ENCODE measurements at regions not wholly inside any gene's neighbourhood (a gene's known extent, or its start where the extent isn't known, plus 50 kb on each side); places are given as distances from the start of the nearest gene placed in this dataset.
"Not testable (repeated sequence)": the region's sequence is repeated elsewhere in the genome, so short reads cannot be mapped to it uniquely, and the experiment has no call there.

DNA sequence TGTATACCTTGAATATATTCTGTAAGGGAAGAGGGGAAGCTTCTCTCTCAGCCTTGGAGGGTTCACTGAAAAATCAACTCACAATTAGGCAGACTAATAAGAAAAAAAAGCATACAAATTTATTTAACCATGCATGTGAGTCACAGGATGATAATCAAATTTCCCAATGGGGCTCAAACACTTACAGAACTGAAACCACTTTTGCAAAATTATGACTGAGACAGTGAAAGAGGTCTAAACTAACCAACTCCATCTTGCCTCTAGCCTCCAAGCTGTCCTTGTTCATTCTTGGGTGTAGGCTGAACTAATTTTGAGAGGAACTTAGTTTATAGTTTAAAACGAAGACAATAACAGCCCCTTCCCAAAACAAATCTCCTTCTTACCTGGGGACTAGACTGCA is 618.3 kb upstream of the AUTS2 start:
- TF ChIP-seq, protein P1, sequence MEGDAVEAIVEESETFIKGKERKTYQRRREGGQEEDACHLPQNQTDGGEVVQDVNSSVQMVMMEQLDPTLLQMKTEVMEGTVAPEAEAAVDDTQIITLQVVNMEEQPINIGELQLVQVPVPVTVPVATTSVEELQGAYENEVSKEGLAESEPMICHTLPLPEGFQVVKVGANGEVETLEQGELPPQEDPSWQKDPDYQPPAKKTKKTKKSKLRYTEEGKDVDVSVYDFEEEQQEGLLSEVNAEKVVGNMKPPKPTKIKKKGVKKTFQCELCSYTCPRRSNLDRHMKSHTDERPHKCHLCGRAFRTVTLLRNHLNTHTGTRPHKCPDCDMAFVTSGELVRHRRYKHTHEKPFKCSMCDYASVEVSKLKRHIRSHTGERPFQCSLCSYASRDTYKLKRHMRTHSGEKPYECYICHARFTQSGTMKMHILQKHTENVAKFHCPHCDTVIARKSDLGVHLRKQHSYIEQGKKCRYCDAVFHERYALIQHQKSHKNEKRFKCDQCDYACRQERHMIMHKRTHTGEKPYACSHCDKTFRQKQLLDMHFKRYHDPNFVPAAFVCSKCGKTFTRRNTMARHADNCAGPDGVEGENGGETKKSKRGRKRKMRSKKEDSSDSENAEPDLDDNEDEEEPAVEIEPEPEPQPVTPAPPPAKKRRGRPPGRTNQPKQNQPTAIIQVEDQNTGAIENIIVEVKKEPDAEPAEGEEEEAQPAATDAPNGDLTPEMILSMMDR (IDR thresholded peaks at IDR 0.05; ENCODE audit: low read length, missing control alignments), result no peak
- DNase-seq (ENCODE audit: low read depth), result peak; percentile 23

DNA sequence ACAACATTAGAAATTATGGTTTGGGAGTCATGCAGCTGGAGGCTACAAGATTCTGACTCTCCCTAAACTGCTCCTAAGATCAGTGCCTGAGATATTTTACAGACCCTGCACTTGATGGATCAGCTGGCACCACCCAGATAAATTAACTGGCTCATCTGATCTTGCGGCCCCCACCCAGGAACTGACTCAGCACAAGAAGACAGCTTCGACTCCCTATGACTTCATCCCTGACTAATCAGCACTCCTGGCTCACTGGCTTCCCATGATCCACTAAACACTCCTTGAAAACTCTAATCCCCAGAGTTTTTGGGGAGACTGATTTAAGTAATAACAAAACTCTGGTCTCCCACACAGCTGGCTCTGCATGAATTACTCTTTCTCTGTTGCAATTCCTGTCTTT is 617.8 kb upstream of the AUTS2 start:
- peak; percentile 29 for DNase-seq (ENCODE audit: low read depth)
- not testable (repeated sequence) for H3K4me3 ChIP-seq (replicated peaks; ENCODE audit: low read depth, low read length)

More for the DNA sequence above, 618.3 kb upstream of the AUTS2 start:
- H3K4me3 ChIP-seq (replicated peaks; ENCODE audit: low read depth, low read length), result no peak overlapping the region

DNA sequence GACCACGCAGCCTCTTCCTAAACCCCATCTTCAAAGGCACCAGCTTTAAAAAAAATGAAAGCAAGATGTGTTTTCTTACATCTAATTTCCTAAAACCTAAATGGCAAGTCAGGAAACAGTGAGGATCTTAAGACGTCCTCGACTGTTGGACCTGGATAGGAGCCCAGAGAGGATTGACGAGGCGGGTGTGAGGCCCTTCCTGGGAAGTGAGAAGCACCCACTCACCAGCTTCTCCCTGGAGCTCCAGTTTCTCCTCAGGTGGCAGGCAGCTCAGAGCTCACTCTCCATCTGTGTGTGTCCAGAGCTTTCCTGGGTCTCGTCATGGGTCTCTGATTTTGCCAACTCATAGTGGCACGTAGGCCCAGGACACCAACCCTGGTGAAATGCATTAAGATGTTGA is 614.0 kb upstream of the AUTS2 start:
- no peak for DNase-seq (ENCODE audit: low read depth)
- H3K4me3 ChIP-seq (replicated peaks; ENCODE audit: low read depth, low read length), result no peak overlapping the region
- TF ChIP-seq, protein P1 (IDR thresholded peaks at IDR 0.05; ENCODE audit: low read length, missing control alignments), result no peak

DNA sequence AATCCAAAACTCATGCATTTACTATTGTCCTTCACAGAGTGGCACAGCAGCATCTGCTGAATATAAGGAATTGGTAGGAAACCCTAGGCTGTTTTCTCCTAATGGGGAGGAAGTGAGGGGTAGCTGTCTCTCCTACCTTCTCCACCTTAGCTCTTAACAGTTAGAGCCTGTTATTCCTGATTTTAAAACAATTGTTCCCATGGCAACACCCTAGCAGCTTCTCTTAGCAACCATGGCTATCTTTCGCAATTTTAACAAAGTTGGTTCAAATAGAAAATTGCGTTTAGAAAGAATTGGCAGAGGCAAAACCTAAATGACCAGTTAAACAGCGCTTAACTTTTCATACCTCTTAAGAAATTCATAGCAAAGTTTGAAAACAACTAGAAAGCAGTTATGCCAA is 603.4 kb upstream of the AUTS2 start:
- TF ChIP-seq, protein P1 (IDR thresholded peaks at IDR 0.05; ENCODE audit: low read length, missing control alignments), result no peak
- no peak overlapping the region for H3K4me3 ChIP-seq (replicated peaks; ENCODE audit: low read depth, low read length)
- DNase-seq (ENCODE audit: low read depth), result no peak

DNA sequence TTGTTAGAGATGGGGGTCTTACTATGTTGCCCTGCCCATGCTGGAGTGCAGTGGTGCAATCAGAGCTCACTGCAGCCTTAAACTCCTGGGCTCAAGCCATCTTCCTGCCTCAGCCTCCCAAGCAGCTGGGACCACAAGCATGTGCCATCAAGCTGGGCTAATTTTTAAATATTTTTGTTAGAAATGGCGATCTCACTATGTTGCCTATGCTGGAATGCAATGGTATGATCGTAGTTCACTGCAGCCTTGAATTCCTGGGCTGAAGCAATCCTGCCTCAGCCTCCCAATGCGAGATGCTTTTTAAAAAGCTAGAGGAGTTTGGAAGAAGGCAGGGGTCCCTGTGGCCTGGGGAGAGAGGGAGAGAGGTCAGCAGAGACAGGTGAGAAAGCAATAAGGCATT is 600.1 kb upstream of the AUTS2 start:
- DNase-seq (ENCODE audit: low read depth), result no peak
- H3K4me3 ChIP-seq (replicated peaks; ENCODE audit: low read depth, low read length), result no peak overlapping the region
- TF ChIP-seq, protein P1 (IDR thresholded peaks at IDR 0.05; ENCODE audit: low read length, missing control alignments), result no peak

DNA sequence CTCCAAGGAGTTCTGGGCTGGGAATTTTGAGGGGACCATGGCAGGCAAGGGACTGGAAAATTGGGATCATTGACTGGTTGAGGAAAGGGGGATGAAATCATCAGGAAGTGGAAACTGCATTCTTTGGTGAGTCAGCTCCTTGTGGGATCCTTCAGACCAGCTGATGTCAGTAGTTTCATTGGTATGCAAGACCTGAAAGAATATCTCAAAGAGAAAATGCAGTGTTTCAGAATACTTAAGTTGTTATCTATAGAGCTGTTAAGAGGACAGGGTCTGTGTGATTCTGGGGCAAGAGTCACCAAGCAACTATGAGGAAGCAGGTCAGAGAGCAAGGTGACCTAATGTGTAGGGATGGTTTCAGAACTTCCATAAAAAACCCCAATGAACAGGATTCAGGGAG is 595.9 kb upstream of the AUTS2 start:
- H3K4me3 ChIP-seq (replicated peaks; ENCODE audit: low read depth, low read length), result no peak overlapping the region
- peak; percentile 54 for DNase-seq (ENCODE audit: low read depth)

DNA sequence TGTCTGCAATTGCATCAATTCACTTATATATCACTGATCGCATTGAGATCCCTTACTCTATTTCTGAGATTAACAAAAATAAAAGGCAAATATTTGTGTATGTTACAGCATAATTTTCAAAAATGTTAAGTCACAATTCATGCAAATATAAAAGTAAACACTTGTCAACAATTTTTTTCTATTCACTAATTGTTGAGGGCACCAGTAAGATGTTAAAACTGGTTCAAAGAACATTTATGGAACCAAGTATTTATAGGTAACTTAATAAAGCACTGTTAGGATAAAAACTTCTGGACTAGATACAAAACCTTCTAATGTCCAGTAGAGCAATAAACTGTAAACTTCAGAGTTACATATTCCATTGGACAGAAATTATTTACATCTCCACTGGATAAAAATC is 586.1 kb upstream of the AUTS2 start:
- H3K4me3 ChIP-seq (replicated peaks; ENCODE audit: low read depth, low read length), result no peak overlapping the region
- TF ChIP-seq, protein P1 (IDR thresholded peaks at IDR 0.05; ENCODE audit: low read length, missing control alignments), result no peak
- no peak for DNase-seq (ENCODE audit: low read depth)

More for the DNA sequence above, 595.9 kb upstream of the AUTS2 start:
- TF ChIP-seq, protein P1 (IDR thresholded peaks at IDR 0.05; ENCODE audit: low read length, missing control alignments), result no peak
